ENCODE measurements at regions not wholly inside any gene's neighbourhood (a gene's known extent, or its start where the extent isn't known, plus 50 kb on each side); places are given as distances from the start of the nearest gene placed in this dataset.

DNA sequence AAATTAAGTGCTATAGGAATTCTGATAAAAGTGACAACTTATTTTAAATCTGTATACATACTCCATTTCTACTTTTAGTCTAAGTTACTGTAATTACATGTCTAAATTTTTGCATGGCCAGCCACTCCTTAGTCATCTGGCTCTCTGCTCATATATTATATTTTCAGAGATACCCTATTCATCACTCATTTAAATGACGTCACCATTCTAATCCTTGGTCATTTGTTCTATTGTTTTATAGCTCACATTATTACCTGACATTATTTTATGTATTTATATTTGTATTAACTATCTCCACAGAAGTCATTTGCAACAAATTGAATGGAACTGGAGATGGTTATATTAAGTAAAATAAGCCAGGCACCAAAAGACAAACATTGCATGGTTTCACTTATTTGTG is 179.6 kb upstream of the CXorf51A start:
- Histone ChIP-seq H3K4me1 (ENCODE audit: control insufficient read depth, insufficient read depth, low read length) (no peaks in the 10 kb centered on the region), H3K9me3 (ENCODE audit: control insufficient read depth, insufficient read depth, low read depth, low read length) (no peaks in the 10 kb centered on the region), H3K4me3 (ENCODE audit: low read depth, low read length) (no peak overlapping the region), H3K36me3 (ENCODE audit: control insufficient read depth in 2 of 2, insufficient read depth in 1 of 2, low read length in 2 of 2) (no peaks in the 10 kb centered on the region), H3K27ac (ENCODE audit: extremely low read depth, low read depth, low read length) (no peak overlapping the region)
- ChIA-PET CTCF (interaction anchor here (0.7 kb wide), 2 partner anchors 510 to 585 kb away, joined by 3 read pairs; no protein-coding TSS in a partner anchor), POLR2A (no interaction called here)
- no peak for TF ChIP-seq GLI2 (tag by site-specific recombination; IDR thresholded peaks at IDR 0.05; ENCODE audit: borderline replicate concordance, low read depth)
- TF ChIP-seq, protein P1, sequence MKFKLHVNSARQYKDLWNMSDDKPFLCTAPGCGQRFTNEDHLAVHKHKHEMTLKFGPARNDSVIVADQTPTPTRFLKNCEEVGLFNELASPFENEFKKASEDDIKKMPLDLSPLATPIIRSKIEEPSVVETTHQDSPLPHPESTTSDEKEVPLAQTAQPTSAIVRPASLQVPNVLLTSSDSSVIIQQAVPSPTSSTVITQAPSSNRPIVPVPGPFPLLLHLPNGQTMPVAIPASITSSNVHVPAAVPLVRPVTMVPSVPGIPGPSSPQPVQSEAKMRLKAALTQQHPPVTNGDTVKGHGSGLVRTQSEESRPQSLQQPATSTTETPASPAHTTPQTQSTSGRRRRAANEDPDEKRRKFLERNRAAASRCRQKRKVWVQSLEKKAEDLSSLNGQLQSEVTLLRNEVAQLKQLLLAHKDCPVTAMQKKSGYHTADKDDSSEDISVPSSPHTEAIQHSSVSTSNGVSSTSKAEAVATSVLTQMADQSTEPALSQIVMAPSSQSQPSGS (tag by site-specific recombination; IDR thresholded peaks at IDR 0.05; ENCODE audit: low read depth): peak; percentile 80

DNA sequence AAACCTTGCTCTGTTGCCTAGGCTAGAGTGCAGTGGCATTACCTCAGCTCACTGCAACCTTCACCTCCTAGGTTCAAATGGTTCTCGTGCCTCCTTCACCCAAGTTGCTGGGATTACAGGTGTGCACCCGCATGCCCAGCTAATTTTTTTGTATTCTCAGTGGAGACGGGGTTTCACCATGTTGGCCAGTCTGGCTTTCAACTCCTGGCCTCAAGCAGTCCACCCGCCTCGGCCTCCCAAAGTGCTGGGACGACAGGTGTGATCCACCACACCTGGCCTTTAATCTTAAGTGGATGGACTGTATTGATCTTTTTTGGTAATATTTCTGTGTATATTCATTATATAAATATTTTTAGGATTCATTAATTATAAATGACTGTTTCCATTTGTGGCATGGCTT is 158.7 kb upstream of the CXorf51A start:
- ChIA-PET CTCF (interaction anchor here (0.7 kb wide), 2 partner anchors 478 to 659 kb away, joined by 3 read pairs; no protein-coding TSS in a partner anchor), POLR2A (no interaction called here)
- Histone ChIP-seq H3K4me1 (ENCODE audit: control insufficient read depth, insufficient read depth, low read length) (no peaks in the 10 kb centered on the region), H3K9me3 (ENCODE audit: control insufficient read depth, insufficient read depth, low read depth, low read length) (no peaks in the 10 kb centered on the region), H3K4me3 (ENCODE audit: low read depth, low read length) (no peak overlapping the region), H3K27ac (ENCODE audit: extremely low read depth, low read depth, low read length) (no peak overlapping the region), H3K36me3 (ENCODE audit: control insufficient read depth in 2 of 2, insufficient read depth in 1 of 2, low read length in 2 of 2) (no peaks in the 10 kb centered on the region)
- TF ChIP-seq ZNF791 (tag by site-specific recombination; IDR thresholded peaks at IDR 0.05) (no peak), ZNF169 (tag by site-specific recombination; IDR thresholded peaks at IDR 0.05) (no peak), ZNF514 (tag by site-specific recombination; IDR thresholded peaks at IDR 0.05) (no peak), ZFP3 (tag by site-specific recombination; IDR thresholded peaks at IDR 0.05; ENCODE audit: low read depth) (no peak), ZBTB1 (tag by site-specific recombination; IDR thresholded peaks at IDR 0.05) (no peak), ZNF138 (tag by site-specific recombination; IDR thresholded peaks at IDR 0.05; ENCODE audit: borderline replicate concordance) (no peak), KLF7 (tag by site-specific recombination; IDR thresholded peaks at IDR 0.05; ENCODE audit: borderline replicate concordance) (no peak), ZNF830 (tag by site-specific recombination; IDR thresholded peaks at IDR 0.05; ENCODE audit: low read depth) (no peak), ZNF785 (tag by site-specific recombination; IDR thresholded peaks at IDR 0.05) (no peak), ZNF501 (tag by site-specific recombination; IDR thresholded peaks at IDR 0.05) (no peak), ZNF404 (tag by site-specific recombination; IDR thresholded peaks at IDR 0.05) (no peak), ZNF366 (tag by site-specific recombination; conservative IDR thresholded peaks at IDR 0.05) (no peak), ZNF157 (tag by site-specific recombination; IDR thresholded peaks at IDR 0.05) (no peak)
- TF ChIP-seq, protein P2, sequence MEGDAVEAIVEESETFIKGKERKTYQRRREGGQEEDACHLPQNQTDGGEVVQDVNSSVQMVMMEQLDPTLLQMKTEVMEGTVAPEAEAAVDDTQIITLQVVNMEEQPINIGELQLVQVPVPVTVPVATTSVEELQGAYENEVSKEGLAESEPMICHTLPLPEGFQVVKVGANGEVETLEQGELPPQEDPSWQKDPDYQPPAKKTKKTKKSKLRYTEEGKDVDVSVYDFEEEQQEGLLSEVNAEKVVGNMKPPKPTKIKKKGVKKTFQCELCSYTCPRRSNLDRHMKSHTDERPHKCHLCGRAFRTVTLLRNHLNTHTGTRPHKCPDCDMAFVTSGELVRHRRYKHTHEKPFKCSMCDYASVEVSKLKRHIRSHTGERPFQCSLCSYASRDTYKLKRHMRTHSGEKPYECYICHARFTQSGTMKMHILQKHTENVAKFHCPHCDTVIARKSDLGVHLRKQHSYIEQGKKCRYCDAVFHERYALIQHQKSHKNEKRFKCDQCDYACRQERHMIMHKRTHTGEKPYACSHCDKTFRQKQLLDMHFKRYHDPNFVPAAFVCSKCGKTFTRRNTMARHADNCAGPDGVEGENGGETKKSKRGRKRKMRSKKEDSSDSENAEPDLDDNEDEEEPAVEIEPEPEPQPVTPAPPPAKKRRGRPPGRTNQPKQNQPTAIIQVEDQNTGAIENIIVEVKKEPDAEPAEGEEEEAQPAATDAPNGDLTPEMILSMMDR (tag by site-specific recombination; IDR thresholded peaks at IDR 0.05): no peak
- TF ChIP-seq, protein P3, sequence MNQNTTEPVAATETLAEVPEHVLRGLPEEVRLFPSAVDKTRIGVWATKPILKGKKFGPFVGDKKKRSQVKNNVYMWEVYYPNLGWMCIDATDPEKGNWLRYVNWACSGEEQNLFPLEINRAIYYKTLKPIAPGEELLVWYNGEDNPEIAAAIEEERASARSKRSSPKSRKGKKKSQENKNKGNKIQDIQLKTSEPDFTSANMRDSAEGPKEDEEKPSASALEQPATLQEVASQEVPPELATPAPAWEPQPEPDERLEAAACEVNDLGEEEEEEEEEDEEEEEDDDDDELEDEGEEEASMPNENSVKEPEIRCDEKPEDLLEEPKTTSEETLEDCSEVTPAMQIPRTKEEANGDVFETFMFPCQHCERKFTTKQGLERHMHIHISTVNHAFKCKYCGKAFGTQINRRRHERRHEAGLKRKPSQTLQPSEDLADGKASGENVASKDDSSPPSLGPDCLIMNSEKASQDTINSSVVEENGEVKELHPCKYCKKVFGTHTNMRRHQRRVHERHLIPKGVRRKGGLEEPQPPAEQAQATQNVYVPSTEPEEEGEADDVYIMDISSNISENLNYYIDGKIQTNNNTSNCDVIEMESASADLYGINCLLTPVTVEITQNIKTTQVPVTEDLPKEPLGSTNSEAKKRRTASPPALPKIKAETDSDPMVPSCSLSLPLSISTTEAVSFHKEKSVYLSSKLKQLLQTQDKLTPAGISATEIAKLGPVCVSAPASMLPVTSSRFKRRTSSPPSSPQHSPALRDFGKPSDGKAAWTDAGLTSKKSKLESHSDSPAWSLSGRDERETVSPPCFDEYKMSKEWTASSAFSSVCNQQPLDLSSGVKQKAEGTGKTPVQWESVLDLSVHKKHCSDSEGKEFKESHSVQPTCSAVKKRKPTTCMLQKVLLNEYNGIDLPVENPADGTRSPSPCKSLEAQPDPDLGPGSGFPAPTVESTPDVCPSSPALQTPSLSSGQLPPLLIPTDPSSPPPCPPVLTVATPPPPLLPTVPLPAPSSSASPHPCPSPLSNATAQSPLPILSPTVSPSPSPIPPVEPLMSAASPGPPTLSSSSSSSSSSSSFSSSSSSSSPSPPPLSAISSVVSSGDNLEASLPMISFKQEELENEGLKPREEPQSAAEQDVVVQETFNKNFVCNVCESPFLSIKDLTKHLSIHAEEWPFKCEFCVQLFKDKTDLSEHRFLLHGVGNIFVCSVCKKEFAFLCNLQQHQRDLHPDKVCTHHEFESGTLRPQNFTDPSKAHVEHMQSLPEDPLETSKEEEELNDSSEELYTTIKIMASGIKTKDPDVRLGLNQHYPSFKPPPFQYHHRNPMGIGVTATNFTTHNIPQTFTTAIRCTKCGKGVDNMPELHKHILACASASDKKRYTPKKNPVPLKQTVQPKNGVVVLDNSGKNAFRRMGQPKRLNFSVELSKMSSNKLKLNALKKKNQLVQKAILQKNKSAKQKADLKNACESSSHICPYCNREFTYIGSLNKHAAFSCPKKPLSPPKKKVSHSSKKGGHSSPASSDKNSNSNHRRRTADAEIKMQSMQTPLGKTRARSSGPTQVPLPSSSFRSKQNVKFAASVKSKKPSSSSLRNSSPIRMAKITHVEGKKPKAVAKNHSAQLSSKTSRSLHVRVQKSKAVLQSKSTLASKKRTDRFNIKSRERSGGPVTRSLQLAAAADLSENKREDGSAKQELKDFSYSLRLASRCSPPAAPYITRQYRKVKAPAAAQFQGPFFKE (tag by site-specific recombination; IDR thresholded peaks at IDR 0.05; ENCODE audit: borderline replicate concordance): no peak

All from HEK293 (cell line).